ENCODE measurements at regions not wholly inside any gene's neighbourhood (a gene's known extent, or its start where the extent isn't known, plus 50 kb on each side); places are given as distances from the start of the nearest gene placed in this dataset.
A peak's percentile ranks its signal among the peaks of the same experiment; 100 is the strongest.

- Histone ChIP-seq H3K4me1 (ENCODE audit: control insufficient read depth, insufficient read depth, low read length) (no peaks in the 10 kb centered on the region), H3K4me2 (ENCODE audit: low read length) (no peak overlapping the region), H3K27me3 (ENCODE audit: control insufficient read depth, insufficient read depth, low read length) (peaks cover 59% of the 10 kb centered on the region), H3K4me3 (ENCODE audit: low read length) (no peak overlapping the region), H3K9me3 (replicated peaks; ENCODE audit: low read length) (no peaks in the 10 kb centered on the region), H3K9ac (ENCODE audit: low read depth, low read length) (no peak overlapping the region), H3K36me3 (ENCODE audit: insufficient read depth, low read length) (no peaks in the 10 kb centered on the region)
Observed at GRCh38 chr17:77570565-77570898, 388.0 kb upstream of the TNRC6C start.

- Histone ChIP-seq H3K4me3 (ENCODE audit: low read length) (peak overlapping the region; percentile 22), H3K4me1 (ENCODE audit: control insufficient read depth, insufficient read depth, low read length) (no peaks in the 10 kb centered on the region), H3K27me3 (ENCODE audit: control insufficient read depth, insufficient read depth, low read length) (peaks cover 57% of the 10 kb centered on the region)
Observed at GRCh38 chr17:77571155-77571981, 387.1 kb upstream of the TNRC6C start.

GRCh38 chr17:77572065-77572601, 386.4 kb upstream of the TNRC6C start:
- no peaks in the 10 kb centered on the region for H3K36me3 ChIP-seq (ENCODE audit: insufficient read depth, low read length)
- peak overlapping the region; percentile 70 for H3K4me2 ChIP-seq (ENCODE audit: low read length)
- no peaks in the 10 kb centered on the region for H3K9me3 ChIP-seq (replicated peaks; ENCODE audit: low read length)
- no peak overlapping the region for H3K9ac ChIP-seq (ENCODE audit: low read depth, low read length)
- no peaks in the 10 kb centered on the region for H3K4me1 ChIP-seq (ENCODE audit: control insufficient read depth, insufficient read depth, low read length)
- no peak overlapping the region for H3K4me3 ChIP-seq (ENCODE audit: low read length)
- H3K27me3 ChIP-seq (ENCODE audit: control insufficient read depth, insufficient read depth, low read length) = peaks cover 54% of the 10 kb centered on the region

More at GRCh38 chr17:77571155-77571981, 387.1 kb upstream of the TNRC6C start:
- no peak overlapping the region for H3K9ac ChIP-seq (ENCODE audit: low read depth, low read length)
- H3K36me3 ChIP-seq (ENCODE audit: insufficient read depth, low read length) = no peaks in the 10 kb centered on the region
- H3K9me3 ChIP-seq (replicated peaks; ENCODE audit: low read length) = no peaks in the 10 kb centered on the region
- peak overlapping the region; percentile 70 for H3K4me2 ChIP-seq (ENCODE audit: low read length)

- Histone ChIP-seq H3K27me3 (ENCODE audit: control insufficient read depth, insufficient read depth, low read length) (peaks cover 55% of the 10 kb centered on the region), H3K4me3 (ENCODE audit: low read length) (no peak overlapping the region), H3K9me3 (replicated peaks; ENCODE audit: low read length) (no peaks in the 10 kb centered on the region), H3K4me2 (ENCODE audit: low read length) (no peak overlapping the region), H3K9ac (ENCODE audit: low read depth, low read length) (no peak overlapping the region), H3K4me1 (ENCODE audit: control insufficient read depth, insufficient read depth, low read length) (no peaks in the 10 kb centered on the region), H3K36me3 (ENCODE audit: insufficient read depth, low read length) (no peaks in the 10 kb centered on the region)
Observed at GRCh38 chr17:77572851-77573250, 385.7 kb upstream of the TNRC6C start.

GRCh38 chr17:77577491-77577890, 381.0 kb upstream of the TNRC6C start:
- Histone ChIP-seq H3K9ac (ENCODE audit: low read depth, low read length) (no peak overlapping the region), H3K4me3 (ENCODE audit: low read length) (no peak overlapping the region), H3K27me3 (ENCODE audit: control insufficient read depth, insufficient read depth, low read length) (peaks cover 50% of the 10 kb centered on the region), H3K4me2 (ENCODE audit: low read length) (no peak overlapping the region), H3K36me3 (ENCODE audit: insufficient read depth, low read length) (no peaks in the 10 kb centered on the region), H3K4me1 (ENCODE audit: control insufficient read depth, insufficient read depth, low read length) (no peaks in the 10 kb centered on the region), H3K9me3 (replicated peaks; ENCODE audit: low read length) (no peaks in the 10 kb centered on the region)

GRCh38 chr17:77579131-77579530, 379.4 kb upstream of the TNRC6C start:
- peaks cover 38% of the 10 kb centered on the region for H3K27me3 ChIP-seq (ENCODE audit: control insufficient read depth, insufficient read depth, low read length)
- no peaks in the 10 kb centered on the region for H3K9me3 ChIP-seq (replicated peaks; ENCODE audit: low read length)
- H3K9ac ChIP-seq (ENCODE audit: low read depth, low read length) = no peak overlapping the region
- H3K4me3 ChIP-seq (ENCODE audit: low read length) = no peak overlapping the region
- no peak overlapping the region for H3K4me2 ChIP-seq (ENCODE audit: low read length)
- no peaks in the 10 kb centered on the region for H3K36me3 ChIP-seq (ENCODE audit: insufficient read depth, low read length)
- no peaks in the 10 kb centered on the region for H3K4me1 ChIP-seq (ENCODE audit: control insufficient read depth, insufficient read depth, low read length)

GRCh38 chr17:77579682-77580081, 378.8 kb upstream of the TNRC6C start:
- Histone ChIP-seq H3K4me1 (ENCODE audit: control insufficient read depth, insufficient read depth, low read length) (no peaks in the 10 kb centered on the region), H3K36me3 (ENCODE audit: insufficient read depth, low read length) (no peaks in the 10 kb centered on the region), H3K9me3 (replicated peaks; ENCODE audit: low read length) (no peaks in the 10 kb centered on the region), H3K9ac (ENCODE audit: low read depth, low read length) (no peak overlapping the region), H3K4me3 (ENCODE audit: low read length) (no peak overlapping the region), H3K27me3 (ENCODE audit: control insufficient read depth, insufficient read depth, low read length) (peaks cover 32% of the 10 kb centered on the region), H3K4me2 (ENCODE audit: low read length) (no peak overlapping the region)

- no peaks in the 10 kb centered on the region for H3K9me3 ChIP-seq (replicated peaks; ENCODE audit: low read length)
- H3K4me3 ChIP-seq (ENCODE audit: low read length) = no peak overlapping the region
- H3K27me3 ChIP-seq (ENCODE audit: control insufficient read depth, insufficient read depth, low read length) = peaks cover 31% of the 10 kb centered on the region
- no peak overlapping the region for H3K4me2 ChIP-seq (ENCODE audit: low read length)
- no peak overlapping the region for H3K9ac ChIP-seq (ENCODE audit: low read depth, low read length)
- no peaks in the 10 kb centered on the region for H3K4me1 ChIP-seq (ENCODE audit: control insufficient read depth, insufficient read depth, low read length)
- H3K36me3 ChIP-seq (ENCODE audit: insufficient read depth, low read length) = no peaks in the 10 kb centered on the region
Observed at GRCh38 chr17:77580531-77581270, 377.8 kb upstream of the TNRC6C start.

GRCh38 chr17:77581480-77581879, 377.0 kb upstream of the TNRC6C start:
- Histone ChIP-seq H3K9me3 (replicated peaks; ENCODE audit: low read length) (no peaks in the 10 kb centered on the region), H3K36me3 (ENCODE audit: insufficient read depth, low read length) (no peaks in the 10 kb centered on the region), H3K4me2 (ENCODE audit: low read length) (no peak overlapping the region)

GRCh38 chr17:77585142-77585860, 373.2 kb upstream of the TNRC6C start:
- Histone ChIP-seq H3K9me3 (replicated peaks; ENCODE audit: low read length) (no peaks in the 10 kb centered on the region), H3K9ac (ENCODE audit: low read depth, low read length) (no peak overlapping the region), H3K4me2 (ENCODE audit: low read length) (no peak overlapping the region), H3K36me3 (ENCODE audit: insufficient read depth, low read length) (no peaks in the 10 kb centered on the region), H3K4me1 (ENCODE audit: control insufficient read depth, insufficient read depth, low read length) (no peaks in the 10 kb centered on the region), H3K27me3 (ENCODE audit: control insufficient read depth, insufficient read depth, low read length) (peaks cover 12% of the 10 kb centered on the region), H3K4me3 (ENCODE audit: low read length) (no peak overlapping the region)

More at GRCh38 chr17:77581480-77581879, 377.0 kb upstream of the TNRC6C start:
- no peak overlapping the region for H3K4me3 ChIP-seq (ENCODE audit: low read length)
- peaks cover 26% of the 10 kb centered on the region for H3K27me3 ChIP-seq (ENCODE audit: control insufficient read depth, insufficient read depth, low read length)
- no peak overlapping the region for H3K9ac ChIP-seq (ENCODE audit: low read depth, low read length)
- H3K4me1 ChIP-seq (ENCODE audit: control insufficient read depth, insufficient read depth, low read length) = no peaks in the 10 kb centered on the region
